Chondrocyte (in vitro differentiated cells): ENCODE measurements at regions not wholly inside any gene's neighbourhood (a gene's known extent, or its start where the extent isn't known, plus 50 kb on each side); places are given as distances from the start of the nearest gene placed in this dataset.

Experiments
- DNase-seq: peaks from one replicate; pipeline ENCODE4 v3.0.0; 2021; ENCODE audit warnings: mixed read lengths, low spot score
- H3K27ac Mint-ChIP-seq: one replicate; pipeline ENCODE4 v1.8.0; 2021; ENCODE audit warnings: mild to moderate bottlenecking, moderate library complexity, mixed read lengths; ENCODE audit not compliant: unreplicated experiment
- H3K27me3 Mint-ChIP-seq: 2 replicates; pipeline ENCODE4 v1.8.0; 2021; ENCODE audit warnings: low read depth, mixed read lengths
- H3K36me3 Mint-ChIP-seq: 2 replicates; pipeline ENCODE4 v1.8.0; 2021; ENCODE audit warnings: low read depth, mixed read lengths
- H3K4me1 Mint-ChIP-seq: 2 replicates; pipeline ENCODE4 v1.8.0; 2021; ENCODE audit warnings: low read depth, mild to moderate bottlenecking, mixed read lengths
- H3K4me3 Mint-ChIP-seq: one replicate; pipeline ENCODE4 v1.8.0; 2021; ENCODE audit warnings: mild to moderate bottlenecking, moderate library complexity, mixed read lengths; ENCODE audit not compliant: unreplicated experiment
- H3K9me3 Mint-ChIP-seq: 2 replicates; pipeline ENCODE4 v1.8.0; 2021; ENCODE audit warnings: low read depth, mixed read lengths
- TF ChIP-seq, protein P1 (sequence below): fragments of 200-600 bp; sonication (generic); IDR thresholded peaks from 2 replicates; pipeline ENCODE4 v1.5.0; 2021; ENCODE audit warnings: antibody characterized with exemption, mild to moderate bottlenecking, moderate library complexity

DNA sequence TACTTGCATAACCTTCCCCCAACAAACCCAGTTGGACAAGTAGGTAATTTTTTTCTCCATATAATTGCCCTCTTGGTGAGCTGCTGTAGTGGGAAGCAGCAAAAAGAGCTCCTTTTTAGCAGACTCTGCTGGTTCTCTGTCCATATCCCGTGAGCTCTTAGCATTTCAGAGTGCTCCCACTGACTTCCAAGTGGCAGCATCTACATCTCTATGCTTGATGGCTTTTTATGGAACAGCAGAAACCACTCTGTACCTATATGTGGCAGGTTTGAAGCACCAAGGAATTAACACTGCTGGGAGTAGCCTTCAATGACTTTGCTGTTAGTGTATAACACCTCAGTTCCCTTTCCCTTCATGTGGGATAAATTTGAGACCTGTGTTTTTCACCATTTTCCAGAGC lies 168.4 kb upstream of the NHS start:
- Mint-ChIP-seq H3K4me1 (no peaks in the 10 kb centered on the region), H3K27me3 (peaks cover 12% of the 10 kb centered on the region), H3K9me3 (peaks cover 7% of the 10 kb centered on the region), H3K27ac (no peak overlapping the region), H3K4me3 (no peak overlapping the region), H3K36me3 (no peaks in the 10 kb centered on the region)
- DNase-seq = no peak
- TF ChIP-seq, protein P1, sequence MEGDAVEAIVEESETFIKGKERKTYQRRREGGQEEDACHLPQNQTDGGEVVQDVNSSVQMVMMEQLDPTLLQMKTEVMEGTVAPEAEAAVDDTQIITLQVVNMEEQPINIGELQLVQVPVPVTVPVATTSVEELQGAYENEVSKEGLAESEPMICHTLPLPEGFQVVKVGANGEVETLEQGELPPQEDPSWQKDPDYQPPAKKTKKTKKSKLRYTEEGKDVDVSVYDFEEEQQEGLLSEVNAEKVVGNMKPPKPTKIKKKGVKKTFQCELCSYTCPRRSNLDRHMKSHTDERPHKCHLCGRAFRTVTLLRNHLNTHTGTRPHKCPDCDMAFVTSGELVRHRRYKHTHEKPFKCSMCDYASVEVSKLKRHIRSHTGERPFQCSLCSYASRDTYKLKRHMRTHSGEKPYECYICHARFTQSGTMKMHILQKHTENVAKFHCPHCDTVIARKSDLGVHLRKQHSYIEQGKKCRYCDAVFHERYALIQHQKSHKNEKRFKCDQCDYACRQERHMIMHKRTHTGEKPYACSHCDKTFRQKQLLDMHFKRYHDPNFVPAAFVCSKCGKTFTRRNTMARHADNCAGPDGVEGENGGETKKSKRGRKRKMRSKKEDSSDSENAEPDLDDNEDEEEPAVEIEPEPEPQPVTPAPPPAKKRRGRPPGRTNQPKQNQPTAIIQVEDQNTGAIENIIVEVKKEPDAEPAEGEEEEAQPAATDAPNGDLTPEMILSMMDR = no peak

GRCh38 chrX:17214962-17215361 lies 160.0 kb upstream of the NHS start:
- Mint-ChIP-seq H3K9me3 (peaks cover 22% of the 10 kb centered on the region), H3K36me3 (no peaks in the 10 kb centered on the region), H3K4me1 (no peaks in the 10 kb centered on the region), H3K27me3 (peaks cover 6% of the 10 kb centered on the region), H3K4me3 (no peak overlapping the region), H3K27ac (no peak overlapping the region)
- TF ChIP-seq, protein P1 = no peak
- DNase-seq = no peak

GRCh38 chrX:17226736-17227135 lies 148.3 kb upstream of the NHS start:
- Mint-ChIP-seq H3K9me3 (peaks cover 2% of the 10 kb centered on the region), H3K27ac (no peak overlapping the region), H3K4me1 (no peaks in the 10 kb centered on the region), H3K27me3 (peaks cover 16% of the 10 kb centered on the region), H3K36me3 (no peaks in the 10 kb centered on the region), H3K4me3 (no peak overlapping the region)
- no peak for DNase-seq
- TF ChIP-seq, protein P1 = no peak

DNA sequence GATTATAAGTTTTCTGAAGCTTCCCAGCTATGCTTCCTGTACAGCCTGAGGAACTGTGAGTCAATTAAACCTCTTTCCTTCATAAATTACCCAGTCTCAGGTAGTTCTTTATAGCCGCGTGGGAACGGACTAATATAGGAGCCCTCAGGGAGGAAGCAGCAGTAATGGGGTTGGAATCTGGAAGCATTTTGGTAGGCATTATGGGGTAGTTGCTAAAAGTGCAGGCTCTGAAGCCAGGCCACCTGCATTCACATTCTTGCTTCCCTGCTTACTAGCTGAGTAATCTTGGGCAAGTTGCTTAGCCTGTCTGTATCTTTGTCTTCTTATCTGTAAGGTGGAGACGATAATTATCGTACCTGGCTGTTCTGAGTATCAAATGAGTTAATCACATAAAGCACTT lies 137.9 kb upstream of the NHS start:
- Mint-ChIP-seq H3K4me3 (no peak overlapping the region), H3K9me3 (no peaks in the 10 kb centered on the region), H3K36me3 (peaks cover 2% of the 10 kb centered on the region), H3K4me1 (no peaks in the 10 kb centered on the region), H3K27me3 (peaks cover 20% of the 10 kb centered on the region), H3K27ac (no peak overlapping the region)
- DNase-seq = no peak
- TF ChIP-seq, protein P1 = no peak

DNA sequence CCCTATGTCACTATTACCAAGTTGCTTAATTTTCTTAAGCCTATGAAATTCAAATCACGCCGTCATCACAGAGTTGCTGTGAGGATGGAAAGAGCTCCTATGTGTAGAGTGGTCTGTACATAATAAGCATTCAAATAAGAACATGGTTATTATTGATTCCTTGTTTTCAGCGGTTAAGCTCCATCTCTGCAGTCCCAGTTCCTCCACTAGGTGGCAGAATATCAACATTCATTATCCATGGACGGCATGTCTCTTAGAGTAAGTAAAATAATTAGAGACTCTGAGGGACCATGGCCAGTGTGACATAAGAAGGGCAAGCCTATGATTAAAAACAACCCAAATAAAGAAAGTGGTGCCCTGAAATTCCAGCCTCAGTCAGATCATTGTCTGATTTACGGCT lies 132.5 kb upstream of the NHS start:
- Mint-ChIP-seq H3K4me3 (no peak overlapping the region), H3K36me3 (no peaks in the 10 kb centered on the region), H3K27ac (no peak overlapping the region), H3K9me3 (no peaks in the 10 kb centered on the region), H3K27me3 (peaks cover 12% of the 10 kb centered on the region), H3K4me1 (peaks cover 2% of the 10 kb centered on the region)
- TF ChIP-seq, protein P1 = peak; percentile 96
- DNase-seq = no peak
